Esophagus muscularis mucosa (tissue), 4 donors: ENCODE measurements at regions not wholly inside any gene's neighbourhood (a gene's known extent, or its start where the extent isn't known, plus 50 kb on each side); places are given as distances from the start of the nearest gene placed in this dataset.

Source experiments
- DNase-seq: peaks from one replicate; pipeline ENCODE4 v3.0.0-alpha.2; 2017; ENCODE audit errors: extremely low spot score
- H3K27ac ChIP-seq, 4 donors: fragments of 200-600 bp; sonication (generic); replicated peaks in 1 of 4; 1 replicate in 3 of 4; 2 replicates in 1 of 4; pipeline ENCODE4 v1.5.1; 2016 to 2019; ENCODE audit warnings: mild to moderate bottlenecking in 1 of 4
- H3K27me3 ChIP-seq, 4 donors: fragments of 200-600 bp; sonication (generic); one replicate each; pipeline versions ENCODE4 v1.5.1 to v1.6.0; 2016 to 2019
- H3K36me3 ChIP-seq, 4 donors: fragments of 200-600 bp; sonication (generic); one replicate each; pipeline ENCODE4 v1.5.1; 2016 to 2019
- H3K4me1 ChIP-seq, 4 donors: fragments of 200-600 bp; sonication (generic); one replicate each; pipeline ENCODE4 v1.5.1; 2016 to 2019
- H3K4me3 ChIP-seq, 4 donors: fragments of 200-600 bp; sonication (generic); 1 replicate in 2 of 4; 2 replicates in 2 of 4; pipeline ENCODE4 v1.5.1; 2016 to 2019; ENCODE audit warnings: mild to moderate bottlenecking in 4 of 4, moderate library complexity in 1 of 4
- H3K9me3 ChIP-seq, 4 donors: fragments of 200-600 bp; sonication (generic); 1 replicate in 3 of 4; 2 replicates in 1 of 4; pipeline ENCODE4 v1.5.1; 2016 to 2019
- EP300 ChIP-seq: sonication (generic); formaldehyde crosslinking; IDR thresholded peaks from one replicate; pipeline ENCODE4 v1.6.1; 2017; ENCODE audit warnings: antibody characterized with exemption
- POLR2A ChIP-seq: fragments of 450-650 bp; IDR thresholded peaks from one replicate; pipeline ENCODE4 v1.6.1; 2017; ENCODE audit warnings: antibody characterized with exemption, moderate library complexity, mild to moderate bottlenecking, low read depth
- POLR2AphosphoS5 ChIP-seq, 2 donors: sonication (generic); formaldehyde crosslinking; IDR thresholded peaks; one replicate each; pipeline ENCODE4 v1.6.1; 2017; ENCODE audit warnings: antibody characterized with exemption in 2 of 2
- WGBS: methylation state at CpG from one replicate; pipeline ENCODE4 v1.1.5; 2018; 5-methylcytosine and 5-hydroxymethylcytosine counted together
- intact Hi-C: fragments of 100-400 bp; cut with DNase I; formaldehyde crosslinking; loops from one replicate; pipeline ENCODE4 v1.15.1; 2023
- TF ChIP-seq, protein P1 (sequence below), 3 experiments: fragments of 200-600 bp in 2 of 3; fragments of 450-650 bp in 1 of 3; sonication (generic) in 2 of 3; IDR thresholded peaks; one replicate each; pipeline ENCODE4 v1.5.1; 2017 to 2019; ENCODE audit warnings: antibody characterized with exemption in 3 of 3, mild to moderate bottlenecking in 2 of 3, moderate library complexity in 1 of 3

GRCh38 chr21:27202301-27202700, 235.4 kb upstream of the ADAMTS5 start:
- TF ChIP-seq, protein P1, sequence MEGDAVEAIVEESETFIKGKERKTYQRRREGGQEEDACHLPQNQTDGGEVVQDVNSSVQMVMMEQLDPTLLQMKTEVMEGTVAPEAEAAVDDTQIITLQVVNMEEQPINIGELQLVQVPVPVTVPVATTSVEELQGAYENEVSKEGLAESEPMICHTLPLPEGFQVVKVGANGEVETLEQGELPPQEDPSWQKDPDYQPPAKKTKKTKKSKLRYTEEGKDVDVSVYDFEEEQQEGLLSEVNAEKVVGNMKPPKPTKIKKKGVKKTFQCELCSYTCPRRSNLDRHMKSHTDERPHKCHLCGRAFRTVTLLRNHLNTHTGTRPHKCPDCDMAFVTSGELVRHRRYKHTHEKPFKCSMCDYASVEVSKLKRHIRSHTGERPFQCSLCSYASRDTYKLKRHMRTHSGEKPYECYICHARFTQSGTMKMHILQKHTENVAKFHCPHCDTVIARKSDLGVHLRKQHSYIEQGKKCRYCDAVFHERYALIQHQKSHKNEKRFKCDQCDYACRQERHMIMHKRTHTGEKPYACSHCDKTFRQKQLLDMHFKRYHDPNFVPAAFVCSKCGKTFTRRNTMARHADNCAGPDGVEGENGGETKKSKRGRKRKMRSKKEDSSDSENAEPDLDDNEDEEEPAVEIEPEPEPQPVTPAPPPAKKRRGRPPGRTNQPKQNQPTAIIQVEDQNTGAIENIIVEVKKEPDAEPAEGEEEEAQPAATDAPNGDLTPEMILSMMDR (IDR thresholded peaks at IDR 0.05), result no peak
- TF ChIP-seq POLR2A, result no peak
- TF ChIP-seq POLR2AphosphoS5 (IDR thresholded peaks at IDR 0.05), result no peak
- no peak for TF ChIP-seq EP300
- Histone ChIP-seq H3K4me1 (peaks cover 0 to 16% (median 9%) of the 10 kb centered on the region in 4 donors), H3K4me3 (no peak overlapping the region), H3K27ac (no peak overlapping the region), H3K9me3 (no peaks in the 10 kb centered on the region), H3K36me3 (no peaks in the 10 kb centered on the region), H3K27me3 (no peaks in the 10 kb centered on the region)
- intact Hi-C loops, result no loop called here
- no peak for DNase-seq

DNA sequence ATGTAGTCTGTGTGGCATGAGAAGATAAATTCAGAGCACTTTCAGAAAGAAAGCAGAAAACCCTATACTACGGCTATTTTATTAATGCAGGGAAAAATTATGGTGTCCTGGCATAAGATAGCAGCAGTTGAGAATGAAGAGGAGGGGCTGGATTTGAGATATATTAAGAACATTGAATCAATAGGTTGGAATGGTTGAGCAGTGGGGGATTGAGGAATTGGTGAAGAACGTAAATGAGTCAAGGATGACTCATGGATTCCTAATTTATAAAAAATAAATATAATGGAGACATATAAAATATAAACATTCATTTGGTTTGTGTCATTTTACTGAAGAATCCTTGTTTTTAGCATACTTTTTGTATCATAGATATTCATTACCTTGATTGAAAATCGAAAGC, 234.3 kb upstream of the ADAMTS5 start:
- Histone ChIP-seq H3K27ac (no peak overlapping the region), H3K9me3 (no peaks in the 10 kb centered on the region), H3K4me1 (peaks cover 0 to 16% (median 9%) of the 10 kb centered on the region in 4 donors), H3K27me3 (no peaks in the 10 kb centered on the region), H3K36me3 (no peaks in the 10 kb centered on the region), H3K4me3 (no peak overlapping the region)
- TF ChIP-seq EP300 (no peak), POLR2A (no peak), POLR2AphosphoS5 (IDR thresholded peaks at IDR 0.05) (no peak)
- TF ChIP-seq, protein P1 (IDR thresholded peaks at IDR 0.05), result no peak
- no peak for DNase-seq
- intact Hi-C loops, result no loop called here
- WGBS, result 96% methylated on average over 3 of the region's 3 CpGs

GRCh38 chr21:27196651-27197050, 229.8 kb upstream of the ADAMTS5 start:
- Histone ChIP-seq H3K27ac (no peak overlapping the region), H3K9me3 (no peaks in the 10 kb centered on the region), H3K36me3 (no peaks in the 10 kb centered on the region), H3K4me3 (no peak overlapping the region), H3K27me3 (no peaks in the 10 kb centered on the region), H3K4me1 (no peaks in the 10 kb centered on the region)
- 92% methylated on average over 3 of the region's 3 CpGs for WGBS
- TF ChIP-seq, protein P1 (IDR thresholded peaks at IDR 0.05), result no peak
- TF ChIP-seq POLR2AphosphoS5 (IDR thresholded peaks at IDR 0.05), result no peak
- TF ChIP-seq POLR2A, result no peak
- no peak for TF ChIP-seq EP300
- intact Hi-C loops, result no loop called here
- DNase-seq, result no peak

GRCh38 chr21:27192281-27192949, 225.5 kb upstream of the ADAMTS5 start:
- Histone ChIP-seq H3K4me3 (no peak overlapping the region), H3K4me1 (peaks cover 0 to 5% (median 0%) of the 10 kb centered on the region in 4 donors), H3K27ac (no peak overlapping the region), H3K36me3 (no peaks in the 10 kb centered on the region), H3K27me3 (no peaks in the 10 kb centered on the region), H3K9me3 (no peaks in the 10 kb centered on the region)
- intact Hi-C loops, result no loop called here
- no peak for DNase-seq
- TF ChIP-seq, protein P1 (IDR thresholded peaks at IDR 0.05), result no peak
- TF ChIP-seq POLR2A, result no peak
- TF ChIP-seq POLR2AphosphoS5 (IDR thresholded peaks at IDR 0.05), result no peak
- TF ChIP-seq EP300, result no peak
- WGBS, result 81% methylated on average over 3 of the region's 3 CpGs

DNA sequence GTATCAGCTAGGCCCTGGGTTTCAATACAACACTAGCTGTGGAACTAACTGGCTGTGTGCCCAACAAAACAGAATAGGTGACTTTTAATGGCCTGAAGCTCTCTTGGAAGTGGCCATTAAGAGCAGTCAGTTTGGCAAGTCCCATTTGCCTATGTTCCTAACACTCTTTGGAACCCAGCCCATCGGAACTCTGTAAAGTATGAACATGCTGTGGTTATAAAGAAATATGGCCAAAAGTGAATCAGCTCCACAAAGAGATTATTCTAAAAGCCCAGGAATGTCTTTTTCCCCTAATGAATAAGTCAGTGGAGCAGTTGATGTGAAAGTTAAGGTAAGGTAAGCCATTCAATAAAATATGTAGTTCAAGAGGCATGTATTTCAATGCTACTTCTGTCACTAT, 223.7 kb upstream of the ADAMTS5 start:
- intact Hi-C loops, result no loop called here
- Histone ChIP-seq H3K4me3 (no peak overlapping the region), H3K4me1 (peaks cover 0 to 5% (median 0%) of the 10 kb centered on the region in 4 donors), H3K27me3 (no peaks in the 10 kb centered on the region), H3K9me3 (no peaks in the 10 kb centered on the region), H3K27ac (no peak overlapping the region), H3K36me3 (no peaks in the 10 kb centered on the region)
- TF ChIP-seq POLR2AphosphoS5 (IDR thresholded peaks at IDR 0.05), result no peak
- no peak for TF ChIP-seq POLR2A
- no peak for TF ChIP-seq EP300
- TF ChIP-seq, protein P1 (IDR thresholded peaks at IDR 0.05), result no peak
- WGBS, result 57% methylated on average over 1 of the region's 1 CpG
- no peak for DNase-seq
